Esophagus muscularis mucosa (tissue), 4 donors: ENCODE measurements at regions not wholly inside any gene's neighbourhood (a gene's known extent, or its start where the extent isn't known, plus 50 kb on each side); places are given as distances from the start of the nearest gene placed in this dataset.

Experiments
- EP300 ChIP-seq: sonication (generic); formaldehyde crosslinking; IDR thresholded peaks from one replicate; pipeline ENCODE4 v1.6.1; 2017; ENCODE audit warnings: antibody characterized with exemption
- POLR2A ChIP-seq: fragments of 450-650 bp; IDR thresholded peaks from one replicate; pipeline ENCODE4 v1.6.1; 2017; ENCODE audit warnings: antibody characterized with exemption, moderate library complexity, mild to moderate bottlenecking, low read depth
- POLR2AphosphoS5 ChIP-seq, 2 donors: sonication (generic); formaldehyde crosslinking; IDR thresholded peaks; one replicate each; pipeline ENCODE4 v1.6.1; 2017; ENCODE audit warnings: antibody characterized with exemption in 2 of 2
- TF ChIP-seq, protein P1 (sequence below), 3 experiments: fragments of 200-600 bp in 2 of 3; fragments of 450-650 bp in 1 of 3; sonication (generic) in 2 of 3; IDR thresholded peaks; one replicate each; pipeline ENCODE4 v1.5.1; 2017 to 2019; ENCODE audit warnings: antibody characterized with exemption in 3 of 3, mild to moderate bottlenecking in 2 of 3, moderate library complexity in 1 of 3

DNA sequence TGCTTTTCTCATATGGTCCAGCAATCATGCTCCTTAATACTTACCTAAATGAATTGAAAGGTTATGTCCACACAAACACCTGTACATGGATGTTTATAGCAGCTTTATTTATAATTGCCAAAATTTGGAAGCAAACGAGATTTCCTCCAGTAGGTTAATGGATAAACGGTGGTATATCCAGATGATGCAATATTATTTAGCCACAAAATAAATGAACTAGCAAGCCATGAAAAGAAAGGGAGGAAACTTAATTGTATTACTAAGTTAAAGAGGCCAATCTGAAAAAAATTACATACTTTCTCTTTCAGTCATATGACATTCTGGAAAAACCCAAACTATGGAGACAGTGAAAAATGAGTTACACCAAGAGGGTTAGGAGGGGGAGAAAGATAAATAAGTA lies 76.3 kb upstream of the LRRC7 start:
- TF ChIP-seq, protein P1, sequence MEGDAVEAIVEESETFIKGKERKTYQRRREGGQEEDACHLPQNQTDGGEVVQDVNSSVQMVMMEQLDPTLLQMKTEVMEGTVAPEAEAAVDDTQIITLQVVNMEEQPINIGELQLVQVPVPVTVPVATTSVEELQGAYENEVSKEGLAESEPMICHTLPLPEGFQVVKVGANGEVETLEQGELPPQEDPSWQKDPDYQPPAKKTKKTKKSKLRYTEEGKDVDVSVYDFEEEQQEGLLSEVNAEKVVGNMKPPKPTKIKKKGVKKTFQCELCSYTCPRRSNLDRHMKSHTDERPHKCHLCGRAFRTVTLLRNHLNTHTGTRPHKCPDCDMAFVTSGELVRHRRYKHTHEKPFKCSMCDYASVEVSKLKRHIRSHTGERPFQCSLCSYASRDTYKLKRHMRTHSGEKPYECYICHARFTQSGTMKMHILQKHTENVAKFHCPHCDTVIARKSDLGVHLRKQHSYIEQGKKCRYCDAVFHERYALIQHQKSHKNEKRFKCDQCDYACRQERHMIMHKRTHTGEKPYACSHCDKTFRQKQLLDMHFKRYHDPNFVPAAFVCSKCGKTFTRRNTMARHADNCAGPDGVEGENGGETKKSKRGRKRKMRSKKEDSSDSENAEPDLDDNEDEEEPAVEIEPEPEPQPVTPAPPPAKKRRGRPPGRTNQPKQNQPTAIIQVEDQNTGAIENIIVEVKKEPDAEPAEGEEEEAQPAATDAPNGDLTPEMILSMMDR (IDR thresholded peaks at IDR 0.05), result no peak
- TF ChIP-seq POLR2AphosphoS5 (IDR thresholded peaks at IDR 0.05), result no peak
- no peak for TF ChIP-seq POLR2A
- TF ChIP-seq EP300, result no peak
